ENCODE measurements at regions not wholly inside any gene's neighbourhood (a gene's known extent, or its start where the extent isn't known, plus 50 kb on each side); places are given as distances from the start of the nearest gene placed in this dataset.

DNA sequence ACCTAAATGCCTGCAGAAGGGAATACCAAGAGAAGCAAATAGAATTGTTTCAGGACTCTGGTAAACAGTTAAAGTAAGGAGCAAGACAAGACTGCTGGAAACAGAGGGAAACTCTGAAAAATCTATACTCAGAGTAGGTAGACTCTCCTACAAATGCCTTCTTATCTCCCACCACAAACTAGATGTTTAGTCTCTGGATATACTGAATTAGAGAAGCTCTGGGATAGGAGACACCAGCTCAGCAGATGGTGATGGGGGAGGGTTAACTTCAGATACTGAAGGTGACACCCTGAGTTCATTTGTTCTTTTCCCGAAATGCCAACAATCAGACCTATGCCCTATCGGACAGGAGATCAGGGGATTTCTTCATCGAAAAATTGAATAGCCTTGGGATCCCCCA, 54.1 kb upstream of the CHD1 start:
- no peaks in the 10 kb centered on the region for H3K4me1 Mint-ChIP-seq (ENCODE audit: low read depth)

More for the DNA sequence above, 54.1 kb upstream of the CHD1 start:
- H3K36me3 Mint-ChIP-seq (ENCODE audit: low read depth): no peaks in the 10 kb centered on the region
- no peaks in the 10 kb centered on the region for H3K27me3 Mint-ChIP-seq
- H3K9me3 Mint-ChIP-seq: no peaks in the 10 kb centered on the region
- H3K27ac Mint-ChIP-seq: no peak overlapping the region
- H3K4me3 Mint-ChIP-seq: no peak overlapping the region

Data from stimulated activated naive CD8-positive, alpha-beta T cell treated with anti-CD3 and anti-CD28 coated beads, Interleukin-15, Interleukin-2, amounts not matched to agents 100 ng/mL and 50 ng/mL, for 24 hours (primary cell).